ENCODE measurements at regions not wholly inside any gene's neighbourhood (a gene's known extent, or its start where the extent isn't known, plus 50 kb on each side); places are given as distances from the start of the nearest gene placed in this dataset.

DNA sequence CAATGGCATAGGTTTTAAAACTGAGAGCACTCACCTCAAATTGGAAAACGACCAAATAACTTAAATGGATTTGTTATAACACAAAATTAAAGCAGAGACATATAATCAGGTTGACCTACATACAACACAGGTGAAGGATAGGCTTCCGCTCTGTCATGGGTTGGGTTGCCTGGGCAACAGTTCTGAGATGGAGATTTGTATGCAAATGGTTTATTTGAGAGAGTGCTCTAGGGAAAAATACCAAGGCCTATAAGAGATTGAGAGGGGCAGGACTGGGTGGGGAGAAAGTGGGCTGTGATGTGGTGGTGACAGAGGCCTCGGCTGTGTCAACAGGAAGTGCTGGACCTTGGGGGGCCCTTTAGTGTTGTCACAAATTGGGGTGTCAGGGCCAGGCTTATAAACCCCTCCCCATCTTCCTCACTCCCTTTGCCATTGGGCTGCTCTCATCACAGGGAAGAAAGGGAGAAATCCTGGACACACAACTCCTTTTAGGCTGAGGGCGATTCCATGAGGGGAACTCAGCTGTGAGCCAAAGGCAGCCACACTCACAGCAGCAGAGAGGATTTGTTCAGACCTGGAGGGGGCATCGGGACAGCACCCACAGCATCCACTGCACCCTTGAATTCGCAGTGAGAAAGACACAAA lies 105.4 kb upstream of the LYZL1 start:
- H3K4me3 ChIP-seq: no peak overlapping the region
- no peaks in the 10 kb centered on the region for H3K4me1 ChIP-seq
- TF ChIP-seq CTCF (IDR thresholded peaks at IDR 0.05) (no peak), POLR2A (IDR thresholded peaks at IDR 0.05) (no peak)
- intact Hi-C loops (cut with DNase I): no loop called here
- H3K36me3 ChIP-seq: no peaks in the 10 kb centered on the region
- 66 to 67% methylated on average over 5 to 6 of the region's 6 CpGs for WGBS, 2 donors
- H3K9me3 ChIP-seq: no peaks in the 10 kb centered on the region
- no peak overlapping the region for H3K27ac ChIP-seq
- peaks cover 0 to 33% (median 0%) of the 10 kb centered on the region in 4 donors for H3K27me3 ChIP-seq
- DNase-seq: no peak

DNA sequence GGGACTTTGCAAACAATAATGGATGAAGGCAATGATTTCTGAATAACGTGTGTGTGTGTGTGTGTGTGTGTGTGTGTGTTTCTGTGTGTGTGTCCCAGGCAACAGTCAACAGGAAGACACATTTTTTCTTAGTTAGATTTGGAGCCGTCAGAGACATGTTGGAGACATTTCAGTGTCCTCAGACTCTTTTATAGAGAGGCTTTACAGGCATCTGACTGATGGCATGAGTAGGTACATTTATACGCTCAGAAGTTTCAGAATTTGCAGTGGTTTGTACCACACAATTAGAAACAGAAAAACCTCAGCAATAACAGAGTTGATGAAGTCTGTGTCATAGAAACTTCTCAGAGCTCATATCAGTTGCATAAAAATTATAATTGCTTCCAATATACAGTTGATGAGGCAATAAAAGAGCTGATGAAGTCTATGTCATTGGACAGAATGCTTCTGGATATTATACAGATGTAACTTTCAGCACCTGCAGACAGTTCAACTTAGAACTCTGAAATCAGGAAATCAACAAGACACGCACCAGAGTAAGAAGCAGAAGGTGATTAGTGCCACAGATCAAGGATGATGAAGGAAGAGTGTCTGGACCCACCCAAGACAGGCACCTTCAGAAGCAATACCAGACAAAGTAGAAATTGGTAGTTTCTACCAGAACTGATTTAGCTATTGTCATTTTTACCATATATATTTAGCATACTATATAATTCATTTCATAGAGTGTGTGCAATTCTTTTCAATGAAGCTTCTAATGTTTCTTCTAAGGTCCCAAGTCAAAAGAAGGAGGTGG lies 104.5 kb upstream of the LYZL1 start:
- H3K9me3 ChIP-seq: no peaks in the 10 kb centered on the region
- no peaks in the 10 kb centered on the region for H3K36me3 ChIP-seq
- intact Hi-C loops (cut with DNase I): no loop called here
- no peak for DNase-seq
- no peaks in the 10 kb centered on the region for H3K4me1 ChIP-seq
- 54 to 56% methylated on average over 4 of the region's 4 CpGs for WGBS, 2 donors
- H3K4me3 ChIP-seq: no peak overlapping the region
- TF ChIP-seq POLR2A (IDR thresholded peaks at IDR 0.05) (no peak), CTCF (IDR thresholded peaks at IDR 0.05) (no peak)
- H3K27me3 ChIP-seq: peaks cover 0 to 33% (median 0%) of the 10 kb centered on the region in 4 donors
- no peak overlapping the region for H3K27ac ChIP-seq

DNA sequence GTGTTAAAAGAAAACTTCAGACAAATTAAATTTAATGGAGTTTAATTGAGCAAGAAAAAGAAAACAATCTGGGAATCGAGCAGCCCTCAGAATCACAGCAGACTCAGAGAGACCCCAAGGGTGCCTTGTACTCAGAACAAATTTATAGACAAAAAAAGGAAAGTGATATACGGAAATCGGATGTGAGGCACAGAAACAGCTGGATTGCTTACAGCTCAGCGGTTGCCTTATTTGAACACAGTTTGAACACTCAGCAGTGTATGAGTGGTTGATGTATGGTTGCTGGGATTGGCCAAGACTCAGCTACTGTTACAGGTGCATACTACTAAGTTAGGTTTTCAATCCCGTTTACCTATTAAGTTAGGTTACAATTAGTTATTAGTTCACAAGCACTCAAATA lies 103.8 kb upstream of the LYZL1 start:
- Histone ChIP-seq H3K36me3 (no peaks in the 10 kb centered on the region), H3K4me1 (no peaks in the 10 kb centered on the region), H3K9me3 (no peaks in the 10 kb centered on the region), H3K27me3 (peaks cover 0 to 33% (median 0%) of the 10 kb centered on the region in 4 donors), H3K27ac (no peak overlapping the region), H3K4me3 (no peak overlapping the region)
- TF ChIP-seq CTCF (IDR thresholded peaks at IDR 0.05) (no peak), POLR2A (IDR thresholded peaks at IDR 0.05) (no peak)
- DNase-seq: no peak
- intact Hi-C loops (cut with DNase I): no loop called here
- WGBS, 2 donors: 82 to 87% methylated on average over 5 of the region's 5 CpGs

- intact Hi-C loops (cut with DNase I): no loop called here
- H3K4me3 ChIP-seq: no peak overlapping the region
- WGBS, 2 donors: 80 to 83% methylated on average over 3 of the region's 3 CpGs
- H3K27ac ChIP-seq: no peak overlapping the region
- no peak for DNase-seq
- peaks cover 0 to 30% (median 0%) of the 10 kb centered on the region in 4 donors for H3K27me3 ChIP-seq
- TF ChIP-seq POLR2A (IDR thresholded peaks at IDR 0.05) (no peak), CTCF (IDR thresholded peaks at IDR 0.05) (no peak)
- H3K36me3 ChIP-seq: no peaks in the 10 kb centered on the region
- H3K9me3 ChIP-seq: no peaks in the 10 kb centered on the region
- no peaks in the 10 kb centered on the region for H3K4me1 ChIP-seq
These were observed 102.6 kb upstream of the LYZL1 start for GRCh38 chr10:29186221-29186620.

GRCh38 chr10:29189256-29189655 lies 99.6 kb upstream of the LYZL1 start:
- no peaks in the 10 kb centered on the region for H3K9me3 ChIP-seq
- intact Hi-C loops (cut with DNase I): no loop called here
- TF ChIP-seq POLR2A (IDR thresholded peaks at IDR 0.05) (no peak), CTCF (IDR thresholded peaks at IDR 0.05) (no peak)
- DNase-seq: no peak
- H3K27ac ChIP-seq: no peak overlapping the region
- no peaks in the 10 kb centered on the region for H3K36me3 ChIP-seq
- H3K4me3 ChIP-seq: no peak overlapping the region
- H3K27me3 ChIP-seq: peaks cover 0 to 18% (median 0%) of the 10 kb centered on the region in 4 donors
- H3K4me1 ChIP-seq: no peaks in the 10 kb centered on the region
- whole genome bisulfite sequencing, 2 donors: 35 to 70% methylated on average over 2 of the region's 2 CpGs

All from esophagus squamous epithelium (tissue), 5 donors.